Stimulated activated naive CD8-positive, alpha-beta T cell treated with anti-CD3 and anti-CD28 coated beads, Interleukin-15, Interleukin-2, amounts not matched to agents 100 ng/mL and 50 ng/mL, for 24 hours (primary cell): ENCODE measurements at regions not wholly inside any gene's neighbourhood (a gene's known extent, or its start where the extent isn't known, plus 50 kb on each side); places are given as distances from the start of the nearest gene placed in this dataset.

ENCODE experiments used
- H3K27ac Mint-ChIP-seq: one replicate; pipeline ENCODE4 v1.8.0; 2021; ENCODE audit warnings: mild to moderate bottlenecking, mixed read lengths
- H3K27me3 Mint-ChIP-seq: one replicate; pipeline ENCODE4 v1.8.0; 2021; ENCODE audit warnings: mixed read lengths
- H3K36me3 Mint-ChIP-seq: one replicate; pipeline ENCODE4 v1.8.0; 2021; ENCODE audit warnings: low read depth, mixed read lengths
- H3K4me1 Mint-ChIP-seq: one replicate; pipeline ENCODE4 v1.8.0; 2021; ENCODE audit warnings: low read depth, mixed read lengths
- H3K4me3 Mint-ChIP-seq: one replicate; pipeline ENCODE4 v1.8.0; 2021; ENCODE audit warnings: mild to moderate bottlenecking, mixed read lengths
- H3K9me3 Mint-ChIP-seq: one replicate; pipeline ENCODE4 v1.8.0; 2021; ENCODE audit warnings: mixed read lengths

DNA sequence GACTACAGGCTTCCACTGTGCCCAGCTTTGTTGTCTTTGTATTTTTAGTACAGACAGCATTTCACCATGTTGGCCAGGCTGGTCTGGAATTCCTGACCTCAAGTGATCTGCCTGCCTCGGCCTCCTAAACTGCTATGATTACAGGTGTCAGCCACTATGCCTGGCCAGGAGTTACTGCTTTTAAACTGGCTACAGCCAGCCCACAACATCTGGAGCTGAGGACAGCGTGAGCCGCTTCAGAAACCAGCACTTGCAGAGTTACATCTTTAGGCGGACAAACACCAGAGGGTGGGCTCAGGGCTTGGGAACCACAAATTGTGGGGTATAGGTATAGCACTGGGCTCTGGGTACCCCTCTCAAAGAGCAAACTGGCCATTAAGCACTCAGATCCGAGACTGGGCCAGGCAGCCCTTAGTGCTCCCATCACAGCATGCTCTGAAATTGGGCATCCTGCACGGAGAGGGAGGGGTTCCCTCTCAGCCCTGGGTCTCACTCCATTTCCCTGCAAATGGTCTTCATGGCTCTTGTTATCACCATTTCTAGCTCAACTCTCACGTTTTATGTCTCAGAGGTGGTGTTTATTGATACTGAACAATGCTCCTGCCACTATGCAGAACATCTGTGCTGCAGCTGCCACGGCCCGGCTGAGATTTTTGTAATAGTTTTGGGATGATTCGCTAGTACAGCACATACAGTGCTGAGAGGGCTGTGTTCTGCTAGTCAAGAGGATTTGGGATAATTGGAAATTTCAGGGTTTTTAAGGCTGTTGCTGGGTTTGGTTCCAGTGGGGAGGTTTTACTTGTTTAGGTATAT is 146.4 kb upstream of the LYZL2 start:
- Mint-ChIP-seq H3K9me3 (peaks cover 5% of the 10 kb centered on the region), H3K27ac (no peak overlapping the region), H3K36me3 (no peaks in the 10 kb centered on the region), H3K4me1 (no peaks in the 10 kb centered on the region), H3K4me3 (no peak overlapping the region), H3K27me3 (no peaks in the 10 kb centered on the region)

DNA sequence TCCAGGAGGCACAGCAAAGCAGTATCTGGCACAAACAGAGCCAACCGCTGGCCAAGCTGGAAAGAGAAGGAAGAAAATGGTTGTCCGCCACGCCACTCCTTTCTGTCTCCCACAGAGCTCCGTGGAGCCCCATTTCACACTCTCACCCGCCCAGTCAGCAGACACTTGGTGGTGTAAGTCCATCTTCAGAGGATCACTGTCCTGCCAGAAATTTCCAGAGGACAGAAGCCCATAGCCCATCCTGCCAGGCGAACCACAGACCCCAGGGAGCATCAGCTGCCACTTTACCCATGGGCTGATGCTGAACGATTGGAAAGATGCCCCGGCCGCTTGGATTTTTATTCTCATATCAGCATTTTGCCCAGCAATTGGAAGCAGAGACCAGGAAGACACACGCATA is 144.7 kb upstream of the LYZL2 start:
- Mint-ChIP-seq H3K9me3 (peaks cover 5% of the 10 kb centered on the region), H3K4me3 (no peak overlapping the region), H3K27ac (no peak overlapping the region), H3K27me3 (no peaks in the 10 kb centered on the region), H3K36me3 (no peaks in the 10 kb centered on the region), H3K4me1 (no peaks in the 10 kb centered on the region)

DNA sequence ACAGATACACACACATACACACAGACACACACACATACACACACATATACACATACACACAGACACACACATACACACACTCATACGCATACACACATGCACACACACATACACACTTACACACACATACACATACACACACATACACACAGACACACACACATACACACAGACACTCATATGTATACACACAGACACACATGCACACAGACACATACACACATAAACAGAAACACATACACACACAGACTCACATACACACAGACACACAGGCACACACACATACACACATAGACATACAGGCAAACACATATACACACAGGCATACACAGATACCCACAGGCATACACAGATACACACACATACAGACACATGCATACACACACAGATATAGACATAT is 143.9 kb upstream of the LYZL2 start:
- Mint-ChIP-seq H3K9me3 (peaks cover 5% of the 10 kb centered on the region), H3K4me1 (no peaks in the 10 kb centered on the region), H3K27me3 (no peaks in the 10 kb centered on the region), H3K27ac (no peak overlapping the region), H3K36me3 (no peaks in the 10 kb centered on the region), H3K4me3 (no peak overlapping the region)

- no peaks in the 10 kb centered on the region for H3K36me3 Mint-ChIP-seq
- H3K9me3 Mint-ChIP-seq: peaks cover 5% of the 10 kb centered on the region
- no peaks in the 10 kb centered on the region for H3K27me3 Mint-ChIP-seq
- no peak overlapping the region for H3K4me3 Mint-ChIP-seq
- no peak overlapping the region for H3K27ac Mint-ChIP-seq
- no peaks in the 10 kb centered on the region for H3K4me1 Mint-ChIP-seq
Measured at GRCh38 chr10:30770816-30771215, 141.3 kb upstream of the LYZL2 start.

GRCh38 chr10:30770229-30770628 is 140.7 kb upstream of the LYZL2 start:
- no peaks in the 10 kb centered on the region for H3K36me3 Mint-ChIP-seq
- no peak overlapping the region for H3K27ac Mint-ChIP-seq
- peaks cover 5% of the 10 kb centered on the region for H3K9me3 Mint-ChIP-seq
- no peaks in the 10 kb centered on the region for H3K4me1 Mint-ChIP-seq
- H3K4me3 Mint-ChIP-seq: no peak overlapping the region
- no peaks in the 10 kb centered on the region for H3K27me3 Mint-ChIP-seq

DNA sequence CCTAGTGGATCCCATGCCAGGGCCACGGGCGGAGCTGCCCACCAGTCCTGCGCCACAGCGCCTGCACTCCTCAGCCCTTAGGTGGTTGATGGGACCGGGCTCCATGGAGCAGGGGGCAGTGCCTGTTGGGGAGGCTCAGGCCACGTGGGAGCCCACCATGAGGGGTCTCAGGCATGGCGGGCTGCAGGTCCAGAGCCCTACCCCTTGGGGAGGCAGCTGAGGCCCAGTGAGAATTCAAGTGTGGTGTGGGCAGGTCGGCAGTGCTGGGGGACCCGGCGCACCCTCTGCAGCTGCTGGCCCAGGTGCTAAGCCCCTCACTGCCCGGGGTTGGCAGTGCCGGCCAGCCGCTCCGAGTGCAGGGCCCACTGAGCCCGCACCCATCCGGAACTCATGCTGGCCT is 139.8 kb upstream of the LYZL2 start:
- no peaks in the 10 kb centered on the region for H3K4me1 Mint-ChIP-seq
- H3K27me3 Mint-ChIP-seq: no peaks in the 10 kb centered on the region

DNA sequence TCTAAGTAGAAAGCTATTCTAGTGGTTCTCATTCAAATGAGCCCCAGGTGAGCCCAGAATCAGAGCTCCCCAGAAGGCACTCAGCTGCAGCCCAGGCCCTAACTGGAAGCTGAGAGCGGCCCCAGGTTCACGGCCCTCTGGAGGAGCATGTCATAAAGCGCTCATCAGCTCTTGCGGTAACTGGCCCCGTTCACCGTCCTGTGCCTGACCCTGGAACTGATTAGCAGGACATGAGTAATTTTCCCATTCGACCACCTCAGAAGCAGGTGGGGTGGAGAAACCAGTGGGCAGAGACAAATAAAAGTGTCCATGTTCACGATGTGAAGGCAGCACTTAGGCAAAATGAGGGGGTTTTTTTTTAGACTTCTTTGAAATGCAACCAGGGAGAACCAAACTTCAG is 136.1 kb upstream of the LYZL2 start:
- no peaks in the 10 kb centered on the region for H3K36me3 Mint-ChIP-seq
- no peaks in the 10 kb centered on the region for H3K9me3 Mint-ChIP-seq
- H3K27ac Mint-ChIP-seq: no peak overlapping the region
- H3K27me3 Mint-ChIP-seq: no peaks in the 10 kb centered on the region
- no peak overlapping the region for H3K4me3 Mint-ChIP-seq
- no peaks in the 10 kb centered on the region for H3K4me1 Mint-ChIP-seq

More for the DNA sequence above, 139.8 kb upstream of the LYZL2 start:
- H3K9me3 Mint-ChIP-seq: peaks cover 5% of the 10 kb centered on the region
- H3K27ac Mint-ChIP-seq: no peak overlapping the region
- H3K4me3 Mint-ChIP-seq: no peak overlapping the region
- H3K36me3 Mint-ChIP-seq: no peaks in the 10 kb centered on the region

DNA sequence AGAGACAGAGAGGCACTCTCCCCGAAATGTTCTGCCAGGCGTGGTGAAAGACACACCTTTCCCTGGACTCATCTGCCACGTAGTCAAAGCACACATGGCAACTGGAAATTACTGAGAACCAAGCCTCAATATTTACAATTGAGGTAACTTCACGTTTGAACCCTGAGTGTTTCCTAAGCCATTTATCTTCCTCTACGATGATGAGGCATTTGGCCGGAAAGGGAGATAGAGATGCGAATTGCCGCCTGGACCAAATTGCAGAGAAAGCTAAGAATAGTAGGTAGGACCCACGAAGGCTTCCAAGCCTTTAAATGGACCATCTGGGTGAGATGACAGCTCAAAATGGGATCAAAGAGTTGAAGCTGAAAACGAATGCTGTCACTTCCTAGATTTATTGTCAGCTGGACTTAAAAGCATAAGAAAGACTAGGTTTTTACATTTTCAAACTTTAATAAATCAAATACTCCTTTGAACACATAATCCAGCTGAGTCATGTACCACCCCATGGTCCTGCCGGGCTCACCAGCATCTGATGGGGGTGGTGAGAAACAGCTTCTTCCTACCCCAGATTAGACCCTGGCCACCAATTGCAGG is 135.6 kb upstream of the LYZL2 start:
- H3K27ac Mint-ChIP-seq: no peak overlapping the region

GRCh38 chr10:30763918-30764317 is 134.4 kb upstream of the LYZL2 start:
- no peaks in the 10 kb centered on the region for H3K4me1 Mint-ChIP-seq
- no peak overlapping the region for H3K27ac Mint-ChIP-seq
- H3K27me3 Mint-ChIP-seq: no peaks in the 10 kb centered on the region
- no peak overlapping the region for H3K4me3 Mint-ChIP-seq
- H3K9me3 Mint-ChIP-seq: no peaks in the 10 kb centered on the region
- no peaks in the 10 kb centered on the region for H3K36me3 Mint-ChIP-seq

More for the DNA sequence above, 135.6 kb upstream of the LYZL2 start:
- Mint-ChIP-seq H3K4me1 (no peaks in the 10 kb centered on the region), H3K36me3 (no peaks in the 10 kb centered on the region), H3K4me3 (no peak overlapping the region), H3K27me3 (no peaks in the 10 kb centered on the region), H3K9me3 (no peaks in the 10 kb centered on the region)

GRCh38 chr10:30762620-30763019 is 133.1 kb upstream of the LYZL2 start:
- no peaks in the 10 kb centered on the region for H3K4me1 Mint-ChIP-seq
- no peaks in the 10 kb centered on the region for H3K36me3 Mint-ChIP-seq
- H3K4me3 Mint-ChIP-seq: no peak overlapping the region
- no peaks in the 10 kb centered on the region for H3K9me3 Mint-ChIP-seq
- no peaks in the 10 kb centered on the region for H3K27me3 Mint-ChIP-seq
- H3K27ac Mint-ChIP-seq: no peak overlapping the region

DNA sequence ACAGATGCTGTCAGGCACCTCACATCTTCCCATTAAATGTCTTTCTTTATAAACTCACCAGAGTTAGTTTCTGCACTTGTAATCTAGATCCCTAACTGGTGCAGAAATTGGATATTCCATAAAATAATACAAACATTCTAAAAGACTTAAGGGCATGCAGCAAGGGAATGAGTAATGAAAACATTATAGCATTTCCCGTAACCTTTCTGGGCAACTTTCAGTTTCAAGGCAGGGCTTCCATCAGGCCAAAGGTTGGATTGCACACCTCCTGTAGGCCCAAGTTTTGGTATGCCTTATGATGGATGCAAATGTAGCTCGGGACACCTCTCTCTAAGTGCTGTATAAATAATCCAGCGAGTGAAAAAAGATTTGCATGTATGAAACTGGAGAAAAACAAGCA is 129.9 kb upstream of the LYZL2 start:
- Mint-ChIP-seq H3K9me3 (no peaks in the 10 kb centered on the region), H3K27me3 (no peaks in the 10 kb centered on the region), H3K27ac (no peak overlapping the region), H3K4me3 (no peak overlapping the region), H3K36me3 (no peaks in the 10 kb centered on the region), H3K4me1 (no peaks in the 10 kb centered on the region)

DNA sequence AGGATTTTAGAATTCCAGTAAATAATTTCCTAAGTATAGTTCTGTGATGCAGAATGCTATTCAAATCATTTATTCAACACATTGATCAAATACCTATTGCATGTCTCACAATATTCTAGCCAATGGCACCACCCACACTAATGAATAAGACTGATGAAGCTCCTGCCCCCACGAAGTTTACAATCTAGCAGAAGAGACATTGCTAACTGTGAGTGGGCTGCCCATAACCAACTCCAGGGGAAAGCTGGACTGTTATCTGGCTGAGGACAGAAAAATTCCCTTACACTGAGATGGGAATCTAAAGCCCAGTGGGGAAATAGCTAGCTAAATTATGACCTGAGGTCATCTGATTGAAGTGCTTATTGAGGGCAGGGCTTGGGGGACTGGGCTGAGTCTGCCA is 128.8 kb upstream of the LYZL2 start:
- Mint-ChIP-seq H3K27me3 (no peaks in the 10 kb centered on the region), H3K9me3 (no peaks in the 10 kb centered on the region), H3K27ac (no peak overlapping the region), H3K4me3 (no peak overlapping the region), H3K36me3 (no peaks in the 10 kb centered on the region), H3K4me1 (no peaks in the 10 kb centered on the region)

DNA sequence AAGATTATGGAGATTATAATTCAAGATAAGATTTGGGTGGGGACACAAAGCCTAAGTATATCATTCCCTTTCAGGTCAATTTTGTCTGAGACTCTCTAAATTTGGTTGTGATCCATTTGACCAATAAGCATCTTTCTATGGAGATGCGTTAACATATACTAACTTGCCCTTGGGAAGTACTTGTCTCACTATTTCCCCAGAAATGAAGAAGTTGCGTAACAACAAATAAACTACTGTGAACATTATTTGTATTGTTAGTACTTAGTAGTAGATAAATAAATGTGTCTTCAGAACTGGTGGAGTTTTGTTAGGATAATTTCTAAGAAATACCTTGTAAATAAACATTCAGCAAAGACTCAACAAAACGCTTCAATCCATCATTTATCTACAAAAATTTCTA is 127.3 kb upstream of the LYZL2 start:
- Mint-ChIP-seq H3K9me3 (no peaks in the 10 kb centered on the region), H3K4me3 (no peak overlapping the region), H3K4me1 (peaks cover 2% of the 10 kb centered on the region), H3K27ac (no peak overlapping the region), H3K36me3 (no peaks in the 10 kb centered on the region), H3K27me3 (peaks cover 2% of the 10 kb centered on the region)

- Mint-ChIP-seq H3K4me1 (peaks cover 10% of the 10 kb centered on the region), H3K27me3 (peaks cover 4% of the 10 kb centered on the region), H3K4me3 (no peak overlapping the region), H3K27ac (no peak overlapping the region), H3K36me3 (no peaks in the 10 kb centered on the region), H3K9me3 (no peaks in the 10 kb centered on the region)
Measured at GRCh38 chr10:30756151-30756550, 126.6 kb upstream of the LYZL2 start.

DNA sequence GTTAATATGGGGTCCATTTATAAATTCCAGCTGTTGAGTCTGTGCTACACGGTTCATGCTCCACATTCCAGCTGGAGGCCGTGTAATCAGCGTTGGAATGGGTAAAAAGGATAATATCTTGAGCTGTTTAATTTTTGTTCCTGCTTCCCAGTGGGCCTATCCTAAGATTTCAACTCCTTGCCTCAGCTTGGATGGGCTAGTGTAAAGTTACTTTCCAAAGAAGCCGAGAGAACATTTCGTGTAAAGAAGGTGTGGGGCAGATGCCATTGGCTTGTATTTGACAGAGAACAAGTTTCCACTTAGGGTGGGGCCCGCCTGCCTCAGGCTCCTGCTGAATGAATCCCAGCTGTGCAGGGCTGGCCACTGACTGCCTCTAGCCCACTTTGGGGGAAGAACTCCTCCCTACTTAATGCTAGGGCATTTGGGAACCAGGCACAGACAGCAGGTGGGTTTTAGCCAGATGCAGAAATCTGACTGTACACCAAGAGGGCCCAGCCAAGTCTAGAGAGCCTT is 125.9 kb upstream of the LYZL2 start:
- Mint-ChIP-seq H3K27ac (no peak overlapping the region), H3K4me1 (peaks cover 16% of the 10 kb centered on the region), H3K4me3 (no peak overlapping the region), H3K36me3 (no peaks in the 10 kb centered on the region), H3K9me3 (no peaks in the 10 kb centered on the region), H3K27me3 (peaks cover 4% of the 10 kb centered on the region)

GRCh38 chr10:30752481-30752881 is 122.9 kb upstream of the LYZL2 start:
- peaks cover 35% of the 10 kb centered on the region for H3K4me1 Mint-ChIP-seq
- H3K4me3 Mint-ChIP-seq: no peak overlapping the region
- peaks cover 7% of the 10 kb centered on the region for H3K27me3 Mint-ChIP-seq
- no peaks in the 10 kb centered on the region for H3K36me3 Mint-ChIP-seq
- H3K9me3 Mint-ChIP-seq: no peaks in the 10 kb centered on the region
- H3K27ac Mint-ChIP-seq: no peak overlapping the region
